ENCODE measurements at regions not wholly inside any gene's neighbourhood (a gene's known extent, or its start where the extent isn't known, plus 50 kb on each side); places are given as distances from the start of the nearest gene placed in this dataset.

- DNase-seq (ENCODE audit: low spot score): no peak
Observed at GRCh38 chr2:196530910-196531309, 108.6 kb upstream of the CCDC150 start.

GRCh38 chr2:196533772-196534397 is 105.6 kb upstream of the CCDC150 start:
- DNase-seq (ENCODE audit: low spot score): no peak

GRCh38 chr2:196534495-196534894 is 105.0 kb upstream of the CCDC150 start:
- no peak for DNase-seq (ENCODE audit: low spot score)

GRCh38 chr2:196535061-196535460 is 104.5 kb upstream of the CCDC150 start:
- DNase-seq (ENCODE audit: low spot score): no peak

- no peak for DNase-seq (ENCODE audit: low spot score)
Observed at GRCh38 chr2:196535742-196536141, 103.8 kb upstream of the CCDC150 start.

- DNase-seq (ENCODE audit: low spot score): no peak
Observed at GRCh38 chr2:196537311-196537710, 102.2 kb upstream of the CCDC150 start.

GRCh38 chr2:196538189-196538588 is 101.3 kb upstream of the CCDC150 start:
- DNase-seq (ENCODE audit: low spot score): no peak

GRCh38 chr2:196538646-196539045 is 100.9 kb upstream of the CCDC150 start:
- DNase-seq (ENCODE audit: low spot score): no peak

- no peak for DNase-seq (ENCODE audit: low spot score)
Observed at GRCh38 chr2:196544906-196545433, 94.5 kb upstream of the CCDC150 start.

- no peak for DNase-seq (ENCODE audit: low spot score)
Observed at GRCh38 chr2:196546151-196546919, 93.2 kb upstream of the CCDC150 start.

- DNase-seq (ENCODE audit: low spot score): no peak
Observed at GRCh38 chr2:196549052-196549451, 90.5 kb upstream of the CCDC150 start.

- DNase-seq (ENCODE audit: low spot score): no peak
Observed at GRCh38 chr2:196551014-196551413, 88.5 kb upstream of the CCDC150 start.

- no peak for DNase-seq (ENCODE audit: low spot score)
Observed at GRCh38 chr2:196555161-196555560, 84.4 kb upstream of the CCDC150 start.

GRCh38 chr2:196555726-196556125 is 83.8 kb upstream of the CCDC150 start:
- no peak for DNase-seq (ENCODE audit: low spot score)

- DNase-seq (ENCODE audit: low spot score): no peak
Observed at GRCh38 chr2:196558497-196558896, 81.0 kb upstream of the CCDC150 start.

- DNase-seq (ENCODE audit: low spot score): no peak
Observed at GRCh38 chr2:196563876-196564275, 75.6 kb upstream of the CCDC150 start.

GRCh38 chr2:196565106-196565765 is 74.3 kb upstream of the CCDC150 start:
- DNase-seq (ENCODE audit: low spot score): no peak

- no peak for DNase-seq (ENCODE audit: low spot score)
Observed at GRCh38 chr2:196565982-196566381, 73.5 kb upstream of the CCDC150 start.

GRCh38 chr2:196566961-196567666 is 72.4 kb upstream of the CCDC150 start:
- no peak for DNase-seq (ENCODE audit: low spot score)

GRCh38 chr2:196568506-196568905 is 71.0 kb upstream of the CCDC150 start:
- no peak for DNase-seq (ENCODE audit: low spot score)

- DNase-seq (ENCODE audit: low spot score): no peak
Observed at GRCh38 chr2:196584903-196585302, 54.6 kb upstream of the CCDC150 start.

GRCh38 chr2:196586511-196586991 is 53.0 kb upstream of the CCDC150 start:
- DNase-seq (ENCODE audit: low spot score): no peak
